GM19372 (cell line): ENCODE measurements at regions not wholly inside any gene's neighbourhood (a gene's known extent, or its start where the extent isn't known, plus 50 kb on each side); places are given as distances from the start of the nearest gene placed in this dataset.

ENCODE experiments used
- ATAC-seq: cut with Tn5 transposase; IDR thresholded peaks from one replicate; pipeline ENCODE4 v1.9.1; 2021; ENCODE audit warnings: mild to moderate bottlenecking, low read depth, moderate library complexity; ENCODE audit not compliant: unreplicated experiment

GRCh38 chr2:118177884-118178283 lies 89.6 kb downstream of the INSIG2 start:
- no peak for ATAC-seq

DNA sequence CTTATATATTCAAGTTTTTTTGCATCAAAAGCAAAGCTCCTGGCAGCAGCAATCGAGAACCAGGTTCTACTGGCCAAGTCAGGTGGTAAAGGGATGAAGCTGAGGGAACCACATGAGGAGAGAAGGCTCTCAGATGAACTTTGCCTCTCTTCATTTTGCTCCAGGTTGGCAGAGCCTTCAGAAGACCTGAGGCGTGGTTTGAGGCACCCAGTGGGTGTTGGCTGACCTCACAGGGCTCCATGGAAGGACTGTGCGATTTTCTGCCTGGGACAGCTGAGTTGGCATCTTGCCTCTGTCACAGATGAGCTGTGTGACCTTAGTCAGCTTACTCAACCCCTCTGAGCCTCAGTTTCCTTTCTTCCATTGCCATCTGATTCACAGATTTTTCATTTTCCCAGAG lies 89.0 kb downstream of the INSIG2 start:
- ATAC-seq = no peak

GRCh38 chr2:118176601-118177000 lies 88.3 kb downstream of the INSIG2 start:
- no peak for ATAC-seq

- no peak for ATAC-seq
Observed at GRCh38 chr2:118171546-118171945, 83.3 kb downstream of the INSIG2 start.

DNA sequence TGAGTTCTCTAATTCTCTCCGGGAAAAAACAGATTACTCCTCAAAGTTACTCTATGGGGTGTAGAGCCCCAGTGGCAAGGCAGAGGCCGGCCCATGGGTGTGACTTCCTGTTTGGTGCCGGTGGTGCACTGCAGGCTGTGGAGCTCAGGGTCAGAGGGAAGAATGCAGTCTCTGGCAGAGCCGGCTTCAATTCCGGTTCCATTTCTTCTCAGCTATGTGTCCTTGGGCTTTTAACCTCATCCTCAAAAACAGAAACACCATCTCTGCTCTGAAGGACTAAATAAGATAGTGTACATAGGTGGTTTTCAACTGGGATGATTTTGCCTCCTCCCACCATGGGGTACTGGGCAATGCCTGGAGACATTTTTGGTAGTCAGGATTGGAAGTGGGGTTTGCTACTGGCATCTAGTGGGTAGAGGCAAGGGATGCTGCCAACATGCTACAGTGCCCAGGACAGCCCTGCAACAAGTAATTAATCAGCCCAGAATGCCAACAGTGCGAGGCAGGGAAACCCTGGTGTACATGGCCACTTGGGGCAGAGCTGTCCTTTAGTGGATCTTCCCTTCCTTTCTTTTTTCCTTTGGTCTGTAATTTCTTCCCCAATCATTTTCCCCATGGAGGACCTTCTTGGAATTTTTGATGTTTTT lies 81.2 kb downstream of the INSIG2 start:
- no peak for ATAC-seq

DNA sequence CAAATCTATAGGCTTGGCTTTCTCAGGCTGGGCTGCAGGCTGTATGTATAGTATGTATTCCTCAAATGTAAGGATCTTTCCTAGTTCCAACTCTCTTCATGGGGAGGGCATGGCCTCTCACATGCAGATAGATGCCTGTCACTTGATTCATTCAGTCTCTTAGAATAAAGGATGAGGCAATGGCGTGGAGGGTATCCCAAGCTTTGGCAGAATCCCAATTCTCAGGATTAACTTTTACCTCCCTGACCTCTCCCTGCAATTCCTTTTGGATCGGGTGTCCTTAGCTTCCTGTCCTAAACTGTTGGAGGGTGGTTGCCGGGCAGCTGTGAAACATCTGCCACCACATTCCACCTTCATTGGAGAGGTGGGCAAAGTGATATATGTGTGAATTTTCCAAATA lies 80.3 kb downstream of the INSIG2 start:
- no peak for ATAC-seq

- ATAC-seq = no peak
Observed at GRCh38 chr2:118167026-118167425, 78.8 kb downstream of the INSIG2 start.

DNA sequence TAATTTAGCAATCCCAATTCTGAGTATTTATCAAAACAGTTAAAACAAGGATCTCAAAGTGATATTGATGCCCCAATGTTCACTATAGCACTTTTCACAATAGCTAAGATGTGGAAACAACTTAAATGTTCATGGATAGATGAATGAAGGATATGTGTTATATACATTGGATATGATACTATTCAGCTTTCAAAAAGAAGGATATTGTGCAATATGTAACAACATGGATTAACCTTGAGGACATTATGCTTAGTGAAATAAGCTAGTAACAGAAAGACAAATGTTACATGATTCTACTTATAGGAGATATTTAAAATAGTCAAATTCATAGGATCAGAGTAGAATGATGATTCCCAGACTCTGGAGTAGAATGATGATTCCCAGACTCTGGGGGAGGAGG lies 78.0 kb downstream of the INSIG2 start:
- ATAC-seq = no peak

- no peak for ATAC-seq
Observed at GRCh38 chr2:118165595-118165994, 77.3 kb downstream of the INSIG2 start.
